ENCODE measurements at regions not wholly inside any gene's neighbourhood (a gene's known extent, or its start where the extent isn't known, plus 50 kb on each side); places are given as distances from the start of the nearest gene placed in this dataset.

GRCh38 chr4:135741583-135741982 is 1540.0 kb upstream of the PABPC4L start:
- DNase-seq (ENCODE audit: low spot score), result no peak
- FAIRE-seq, result no peak

- no peak for FAIRE-seq
- no peak for DNase-seq (ENCODE audit: low spot score)
Measured at GRCh38 chr4:135739354-135739753, 1537.8 kb upstream of the PABPC4L start.

- FAIRE-seq (no peak), DNase-seq (ENCODE audit: low spot score) (no peak)
Measured at GRCh38 chr4:135735512-135735911, 1533.9 kb upstream of the PABPC4L start.

- peak; percentile 2 for DNase-seq (ENCODE audit: low spot score)
- FAIRE-seq, result no peak
Measured at GRCh38 chr4:135732448-135732847, 1530.9 kb upstream of the PABPC4L start.

- DNase-seq (ENCODE audit: low spot score), result no peak
- no peak for FAIRE-seq
Measured at GRCh38 chr4:135731682-135732081, 1530.1 kb upstream of the PABPC4L start.

- no peak for FAIRE-seq
- DNase-seq (ENCODE audit: low spot score), result no peak
Measured at GRCh38 chr4:135724421-135724820, 1522.8 kb upstream of the PABPC4L start.

GRCh38 chr4:135718019-135718418 is 1516.4 kb upstream of the PABPC4L start:
- FAIRE-seq, result no peak
- DNase-seq (ENCODE audit: low spot score), result no peak

- FAIRE-seq (no peak), DNase-seq (ENCODE audit: low spot score) (no peak)
Measured at GRCh38 chr4:135705343-135705742, 1503.8 kb upstream of the PABPC4L start.

- no peak for DNase-seq (ENCODE audit: low spot score)
- FAIRE-seq, result no peak
Measured at GRCh38 chr4:135694066-135694465, 1492.5 kb upstream of the PABPC4L start.

GRCh38 chr4:135684001-135684400 is 1482.4 kb upstream of the PABPC4L start:
- no peak for FAIRE-seq

GRCh38 chr4:135672202-135672601 is 1470.6 kb upstream of the PABPC4L start:
- FAIRE-seq (no peak), DNase-seq (ENCODE audit: low spot score) (no peak)

More at GRCh38 chr4:135684001-135684400, 1482.4 kb upstream of the PABPC4L start:
- no peak for DNase-seq (ENCODE audit: low spot score)

- no peak for FAIRE-seq
- DNase-seq (ENCODE audit: low spot score), result no peak
Measured at GRCh38 chr4:135670548-135670947, 1469.0 kb upstream of the PABPC4L start.

All from urothelium cell line (cell line).